C4-2B (cell line): ENCODE measurements at regions not wholly inside any gene's neighbourhood (a gene's known extent, or its start where the extent isn't known, plus 50 kb on each side); places are given as distances from the start of the nearest gene placed in this dataset.
"Not testable (repeated sequence)": the region's sequence is repeated elsewhere in the genome, so short reads cannot be mapped to it uniquely, and the experiment has no call there.

Experiments
- CTCF ChIP-seq: fragments of 450-650 bp; conservative IDR thresholded peaks from 2 replicates; pipeline ENCODE4 v1.5.1; 2017; ENCODE audit warnings: mild to moderate bottlenecking
- ZFX ChIP-seq: fragments of 450-650 bp; IDR thresholded peaks from 2 replicates; pipeline ENCODE4 v1.6.1; 2017

GRCh38 chr2:53112408-53112807 lies 655.2 kb upstream of the CHAC2 start:
- not testable (repeated sequence) for TF ChIP-seq CTCF, ZFX
